GM21381 (cell line): ENCODE measurements at regions not wholly inside any gene's neighbourhood (a gene's known extent, or its start where the extent isn't known, plus 50 kb on each side); places are given as distances from the start of the nearest gene placed in this dataset.

ENCODE experiments used
- ATAC-seq: cut with Tn5 transposase; IDR thresholded peaks from one replicate; pipeline ENCODE4 v1.9.1; 2021; ENCODE audit warnings: mild to moderate bottlenecking, moderate library complexity; ENCODE audit not compliant: unreplicated experiment

- ATAC-seq = no peak
These were observed 401.3 kb downstream of the PCDH17 start for GRCh38 chr13:58032676-58033460.

- ATAC-seq = no peak
These were observed 412.4 kb downstream of the PCDH17 start for GRCh38 chr13:58043971-58044370.

- ATAC-seq = no peak
These were observed 417.1 kb downstream of the PCDH17 start for GRCh38 chr13:58048670-58049069.

- no peak for ATAC-seq
These were observed 419.9 kb downstream of the PCDH17 start for GRCh38 chr13:58051396-58051795.

- no peak for ATAC-seq
These were observed 420.3 kb downstream of the PCDH17 start for GRCh38 chr13:58051807-58052375.

GRCh38 chr13:58056426-58056825 lies 424.9 kb downstream of the PCDH17 start:
- ATAC-seq = no peak

GRCh38 chr13:58059624-58060023 lies 428.1 kb downstream of the PCDH17 start:
- no peak for ATAC-seq

GRCh38 chr13:58080806-58081205 lies 449.3 kb downstream of the PCDH17 start:
- ATAC-seq = no peak

GRCh38 chr13:58081301-58081820 lies 449.8 kb downstream of the PCDH17 start:
- no peak for ATAC-seq

GRCh38 chr13:58083064-58083463 lies 451.5 kb downstream of the PCDH17 start:
- ATAC-seq = no peak

- no peak for ATAC-seq
These were observed 453.7 kb downstream of the PCDH17 start for GRCh38 chr13:58085274-58085673.

- ATAC-seq = no peak
These were observed 454.3 kb downstream of the PCDH17 start for GRCh38 chr13:58085819-58086218.

GRCh38 chr13:58087566-58087965 lies 456.0 kb downstream of the PCDH17 start:
- no peak for ATAC-seq

GRCh38 chr13:58093394-58093793 lies 461.9 kb downstream of the PCDH17 start:
- ATAC-seq = no peak

- no peak for ATAC-seq
These were observed 466.3 kb downstream of the PCDH17 start for GRCh38 chr13:58097831-58098230.

- no peak for ATAC-seq
These were observed 487.8 kb downstream of the PCDH17 start for GRCh38 chr13:58119351-58119750.

- no peak for ATAC-seq
These were observed 488.3 kb downstream of the PCDH17 start for GRCh38 chr13:58119804-58120203.

GRCh38 chr13:58126496-58126895 lies 495.0 kb downstream of the PCDH17 start:
- ATAC-seq = no peak

- no peak for ATAC-seq
These were observed 502.5 kb downstream of the PCDH17 start for GRCh38 chr13:58134012-58134411.

- no peak for ATAC-seq
These were observed 503.0 kb downstream of the PCDH17 start for GRCh38 chr13:58134525-58134924.

GRCh38 chr13:58142952-58143351 lies 511.4 kb downstream of the PCDH17 start:
- no peak for ATAC-seq

- no peak for ATAC-seq
These were observed 513.1 kb downstream of the PCDH17 start for GRCh38 chr13:58144616-58145015.
